ENCODE measurements at regions not wholly inside any gene's neighbourhood (a gene's known extent, or its start where the extent isn't known, plus 50 kb on each side); places are given as distances from the start of the nearest gene placed in this dataset.
A peak's percentile ranks its signal among the peaks of the same experiment; 100 is the strongest.
"Not testable (repeated sequence)": the region's sequence is repeated elsewhere in the genome, so short reads cannot be mapped to it uniquely, and the experiment has no call there.

GRCh38 chr20:19826179-19826914, 68.3 kb downstream of the RIN2 start:
- H3K36me3 Mint-ChIP-seq: no peaks in the 10 kb centered on the region
- H3K4me1 Mint-ChIP-seq: peaks cover 64% of the 10 kb centered on the region
- no peaks in the 10 kb centered on the region for H3K9me3 Mint-ChIP-seq
- no peak overlapping the region for H3K4me3 Mint-ChIP-seq
- H3K27me3 Mint-ChIP-seq: no peaks in the 10 kb centered on the region
- no peak for ATAC-seq
- no peak overlapping the region for H3K27ac Mint-ChIP-seq

GRCh38 chr20:19827818-19828217, 69.8 kb downstream of the RIN2 start:
- Mint-ChIP-seq H3K27me3 (no peaks in the 10 kb centered on the region), H3K4me3 (no peak overlapping the region), H3K27ac (peak overlapping the region; percentile 14), H3K4me1 (peaks cover 60% of the 10 kb centered on the region), H3K36me3 (no peaks in the 10 kb centered on the region), H3K9me3 (no peaks in the 10 kb centered on the region)
- ATAC-seq: peak; percentile 34

- no peak overlapping the region for H3K4me3 Mint-ChIP-seq
Observed at GRCh38 chr20:19828232-19828631, 70.2 kb downstream of the RIN2 start.

GRCh38 chr20:19830211-19830785, 72.2 kb downstream of the RIN2 start:
- Mint-ChIP-seq H3K4me3 (no peak overlapping the region), H3K9me3 (no peaks in the 10 kb centered on the region), H3K27ac (no peak overlapping the region), H3K27me3 (peaks cover 24% of the 10 kb centered on the region), H3K36me3 (peaks cover 4% of the 10 kb centered on the region), H3K4me1 (peaks cover 60% of the 10 kb centered on the region)
- no peak for ATAC-seq

More at GRCh38 chr20:19828232-19828631, 70.2 kb downstream of the RIN2 start:
- Mint-ChIP-seq H3K9me3 (no peaks in the 10 kb centered on the region), H3K27me3 (peaks cover 4% of the 10 kb centered on the region), H3K36me3 (no peaks in the 10 kb centered on the region), H3K27ac (peak overlapping the region; percentile 14), H3K4me1 (peaks cover 64% of the 10 kb centered on the region)
- ATAC-seq: peak; percentile 96

GRCh38 chr20:19832875-19833274, 74.8 kb downstream of the RIN2 start:
- ATAC-seq: no peak
- Mint-ChIP-seq H3K4me3 (no peak overlapping the region), H3K9me3 (no peaks in the 10 kb centered on the region), H3K27me3 (peaks cover 32% of the 10 kb centered on the region), H3K36me3 (peaks cover 4% of the 10 kb centered on the region), H3K4me1 (peaks cover 51% of the 10 kb centered on the region), H3K27ac (no peak overlapping the region)

- no peak for ATAC-seq
- Mint-ChIP-seq H3K27ac (no peak overlapping the region), H3K4me3 (no peak overlapping the region), H3K4me1 (peaks cover 46% of the 10 kb centered on the region), H3K36me3 (peaks cover 4% of the 10 kb centered on the region), H3K9me3 (no peaks in the 10 kb centered on the region), H3K27me3 (peaks cover 34% of the 10 kb centered on the region)
Observed at GRCh38 chr20:19833395-19833794, 75.3 kb downstream of the RIN2 start.

- Mint-ChIP-seq H3K36me3 (peaks cover 4% of the 10 kb centered on the region), H3K27me3 (peaks cover 36% of the 10 kb centered on the region), H3K27ac (peak overlapping the region; percentile 30), H3K4me3 (no peak overlapping the region), H3K9me3 (no peaks in the 10 kb centered on the region), H3K4me1 (peaks cover 37% of the 10 kb centered on the region)
- no peak for ATAC-seq
Observed at GRCh38 chr20:19834287-19834686, 76.2 kb downstream of the RIN2 start.

GRCh38 chr20:19834783-19835182, 76.7 kb downstream of the RIN2 start:
- peaks cover 41% of the 10 kb centered on the region for H3K27me3 Mint-ChIP-seq
- H3K4me1 Mint-ChIP-seq: peaks cover 35% of the 10 kb centered on the region
- peaks cover 4% of the 10 kb centered on the region for H3K36me3 Mint-ChIP-seq
- peak overlapping the region; percentile 30 for H3K27ac Mint-ChIP-seq
- ATAC-seq: no peak
- H3K4me3 Mint-ChIP-seq: no peak overlapping the region
- H3K9me3 Mint-ChIP-seq: no peaks in the 10 kb centered on the region

- Mint-ChIP-seq H3K4me1 (peaks cover 35% of the 10 kb centered on the region), H3K9me3 (no peaks in the 10 kb centered on the region), H3K27me3 (peaks cover 42% of the 10 kb centered on the region), H3K36me3 (peaks cover 4% of the 10 kb centered on the region), H3K4me3 (no peak overlapping the region), H3K27ac (no peak overlapping the region)
- no peak for ATAC-seq
Observed at GRCh38 chr20:19835533-19836222, 77.6 kb downstream of the RIN2 start.

- Mint-ChIP-seq H3K36me3 (peaks cover 4% of the 10 kb centered on the region), H3K27ac (no peak overlapping the region), H3K4me1 (peaks cover 14% of the 10 kb centered on the region), H3K9me3 (peaks cover 4% of the 10 kb centered on the region), H3K4me3 (no peak overlapping the region), H3K27me3 (peaks cover 44% of the 10 kb centered on the region)
- no peak for ATAC-seq
Observed at GRCh38 chr20:19838468-19838867, 80.4 kb downstream of the RIN2 start.

GRCh38 chr20:19839053-19839452, 81.0 kb downstream of the RIN2 start:
- Mint-ChIP-seq H3K4me1 (peaks cover 8% of the 10 kb centered on the region), H3K27me3 (peaks cover 38% of the 10 kb centered on the region), H3K4me3 (no peak overlapping the region), H3K36me3 (peaks cover 4% of the 10 kb centered on the region), H3K9me3 (peaks cover 4% of the 10 kb centered on the region), H3K27ac (no peak overlapping the region)
- no peak for ATAC-seq

- H3K36me3 Mint-ChIP-seq: no peaks in the 10 kb centered on the region
- no peak overlapping the region for H3K27ac Mint-ChIP-seq
- H3K27me3 Mint-ChIP-seq: peaks cover 36% of the 10 kb centered on the region
- H3K4me3 Mint-ChIP-seq: no peak overlapping the region
- no peaks in the 10 kb centered on the region for H3K4me1 Mint-ChIP-seq
- ATAC-seq: no peak
- H3K9me3 Mint-ChIP-seq: peaks cover 8% of the 10 kb centered on the region
Observed at GRCh38 chr20:19840111-19840710, 82.2 kb downstream of the RIN2 start.

- H3K27ac Mint-ChIP-seq: no peak overlapping the region
- H3K36me3 Mint-ChIP-seq: no peaks in the 10 kb centered on the region
- H3K9me3 Mint-ChIP-seq: peaks cover 8% of the 10 kb centered on the region
- H3K4me1 Mint-ChIP-seq: no peaks in the 10 kb centered on the region
- H3K4me3 Mint-ChIP-seq: no peak overlapping the region
- peaks cover 50% of the 10 kb centered on the region for H3K27me3 Mint-ChIP-seq
- no peak for ATAC-seq
Observed at GRCh38 chr20:19841740-19842139, 83.7 kb downstream of the RIN2 start.

- H3K4me1 Mint-ChIP-seq, H3K27ac Mint-ChIP-seq, H3K36me3 Mint-ChIP-seq, H3K4me3 Mint-ChIP-seq, ATAC-seq, H3K9me3 Mint-ChIP-seq: not testable (repeated sequence)
- H3K27me3 Mint-ChIP-seq: peaks cover 41% of the 10 kb centered on the region
Observed at GRCh38 chr20:19844850-19845249, 86.8 kb downstream of the RIN2 start.

- Mint-ChIP-seq H3K27ac (no peak overlapping the region), H3K4me3 (no peak overlapping the region), H3K36me3 (no peaks in the 10 kb centered on the region), H3K4me1 (no peaks in the 10 kb centered on the region), H3K9me3 (peaks cover 8% of the 10 kb centered on the region), H3K27me3 (peaks cover 40% of the 10 kb centered on the region)
- ATAC-seq: no peak
Observed at GRCh38 chr20:19847383-19847782, 89.3 kb downstream of the RIN2 start.
